ENCODE measurements at regions not wholly inside any gene's neighbourhood (a gene's known extent, or its start where the extent isn't known, plus 50 kb on each side); places are given as distances from the start of the nearest gene placed in this dataset.
"Not testable (repeated sequence)": the region's sequence is repeated elsewhere in the genome, so short reads cannot be mapped to it uniquely, and the experiment has no call there.

GRCh38 chr3:165658027-165658426, 179.2 kb downstream of the BCHE start:
- Histone ChIP-seq H3K4me3 (no peak overlapping the region), H3K27ac (no peak overlapping the region), H3K27me3 (no peaks in the 10 kb centered on the region), H3K4me1 (no peaks in the 10 kb centered on the region), H3K36me3 (no peaks in the 10 kb centered on the region), H3K9me3 (no peaks in the 10 kb centered on the region)
- WGBS = 98% methylated on average over 2 of the region's 2 CpGs
- TF ChIP-seq CTCF (IDR thresholded peaks at IDR 0.05) (no peak), POLR2AphosphoS5 (IDR thresholded peaks at IDR 0.05) (no peak), POLR2A (IDR thresholded peaks at IDR 0.05) (no peak), EP300 (IDR thresholded peaks at IDR 0.05) (no peak)
- DNase-seq (ENCODE audit: low spot score in 2 of 2) = no peak

- TF ChIP-seq POLR2A (IDR thresholded peaks at IDR 0.05) (no peak), CTCF (IDR thresholded peaks at IDR 0.05) (no peak), POLR2AphosphoS5 (IDR thresholded peaks at IDR 0.05) (no peak), EP300 (IDR thresholded peaks at IDR 0.05) (no peak)
- Histone ChIP-seq H3K36me3 (no peaks in the 10 kb centered on the region), H3K9me3 (no peaks in the 10 kb centered on the region), H3K4me1 (no peaks in the 10 kb centered on the region), H3K27me3 (no peaks in the 10 kb centered on the region), H3K27ac (no peak overlapping the region), H3K4me3 (no peak overlapping the region)
- no peak for DNase-seq (ENCODE audit: low spot score in 2 of 2)
- WGBS = 38% methylated on average over 1 of the region's 1 CpG
Measured at GRCh38 chr3:165653130-165653778, 184.0 kb downstream of the BCHE start.

GRCh38 chr3:165649282-165649681, 187.9 kb downstream of the BCHE start:
- not testable (repeated sequence) for H3K9me3 ChIP-seq; H3K27ac ChIP-seq; H3K36me3 ChIP-seq; DNase-seq (ENCODE audit: low spot score in 2 of 2); H3K27me3 ChIP-seq; H3K4me3 ChIP-seq; H3K4me1 ChIP-seq
- 94% methylated on average over 13 of the region's 30 CpGs for WGBS

GRCh38 chr3:165645191-165645590, 192.0 kb downstream of the BCHE start:
- no peak overlapping the region for H3K27ac ChIP-seq
- no peak for DNase-seq (ENCODE audit: low spot score in 2 of 2)
- 94% methylated on average over 2 of the region's 2 CpGs for WGBS

GRCh38 chr3:165644331-165644730, 192.9 kb downstream of the BCHE start:
- DNase-seq (ENCODE audit: low spot score in 2 of 2) = no peak
- Histone ChIP-seq H3K4me3 (no peak overlapping the region), H3K36me3 (no peaks in the 10 kb centered on the region), H3K4me1 (peaks cover 7% of the 10 kb centered on the region), H3K27me3 (no peaks in the 10 kb centered on the region), H3K9me3 (no peaks in the 10 kb centered on the region), H3K27ac (no peak overlapping the region)
- 30% methylated on average over 1 of the region's 1 CpG for WGBS
- TF ChIP-seq EP300 (IDR thresholded peaks at IDR 0.05) (no peak), POLR2AphosphoS5 (IDR thresholded peaks at IDR 0.05) (no peak), CTCF (IDR thresholded peaks at IDR 0.05) (no peak), POLR2A (IDR thresholded peaks at IDR 0.05) (no peak)

More at GRCh38 chr3:165645191-165645590, 192.0 kb downstream of the BCHE start:
- H3K4me3 ChIP-seq = no peak overlapping the region
- H3K36me3 ChIP-seq = no peaks in the 10 kb centered on the region
- no peaks in the 10 kb centered on the region for H3K27me3 ChIP-seq
- H3K4me1 ChIP-seq = peaks cover 7% of the 10 kb centered on the region
- no peak for TF ChIP-seq POLR2AphosphoS5 (IDR thresholded peaks at IDR 0.05)
- H3K9me3 ChIP-seq = no peaks in the 10 kb centered on the region

GRCh38 chr3:165643425-165643824, 193.8 kb downstream of the BCHE start:
- H3K27ac ChIP-seq = no peak overlapping the region
- H3K4me1 ChIP-seq = peaks cover 7% of the 10 kb centered on the region
- no peaks in the 10 kb centered on the region for H3K9me3 ChIP-seq
- H3K4me3 ChIP-seq = no peak overlapping the region
- no peaks in the 10 kb centered on the region for H3K36me3 ChIP-seq
- TF ChIP-seq CTCF (IDR thresholded peaks at IDR 0.05) (no peak), EP300 (IDR thresholded peaks at IDR 0.05) (no peak), POLR2AphosphoS5 (IDR thresholded peaks at IDR 0.05) (no peak), POLR2A (IDR thresholded peaks at IDR 0.05) (no peak)
- 74% methylated on average over 2 of the region's 2 CpGs for WGBS
- H3K27me3 ChIP-seq = no peaks in the 10 kb centered on the region
- no peak for DNase-seq (ENCODE audit: low spot score in 2 of 2)

All from suprapubic skin (tissue), 4 donors.